Pancreas (tissue), 10 donors: ENCODE measurements at regions not wholly inside any gene's neighbourhood (a gene's known extent, or its start where the extent isn't known, plus 50 kb on each side); places are given as distances from the start of the nearest gene placed in this dataset.

Experiments used
- ATAC-seq, 4 donors: fragments of 200-7000 bp; cut with Tn5 transposase; one replicate each; pipeline versions ENCODE4 v1.8.0 to v1.9.1; 2020; ENCODE audit warnings: mild to moderate bottlenecking in 4 of 4, moderate library complexity in 4 of 4
- DNase-seq, 6 donors: peaks; one replicate each; pipeline ENCODE4 v3.0.0-alpha.2; 2020
- FAIRE-seq: peaks from 2 replicates; lab custom pipeline; 2012; peaks lifted over from hg19 to GRCh38; lab: Jason Lieb, UNC
- H3K27ac ChIP-seq, 4 donors: fragments of 200-600 bp; sonication (generic); 1 replicate in 3 of 4; 2 replicates in 1 of 4; pipeline versions ENCODE4 v1.5.0 to v1.8.0; 2020
- H3K27me3 ChIP-seq, 4 donors: fragments of 200-600 bp; one replicate each; pipeline ENCODE4 v1.8.0; 2021
- H3K36me3 ChIP-seq, 3 donors: fragments of 200-600 bp; sonication (generic) in 1 of 3; one replicate each; pipeline versions ENCODE4 v1.5.0 to v1.8.0; 2020 to 2021
- H3K4me1 ChIP-seq, 3 donors: fragments of 200-600 bp; one replicate each; pipeline ENCODE4 v1.8.0; 2021
- H3K4me3 ChIP-seq, 4 donors: fragments of 200-600 bp; sonication (generic) in 2 of 4; one replicate each; pipeline versions ENCODE4 v1.5.0 to v1.8.0; 2020 to 2021
- H3K9me3 ChIP-seq, 4 donors: fragments of 200-600 bp; one replicate each; pipeline ENCODE4 v1.8.0; 2021
- WGBS, 2 donors: extraction: QIAGEN DNeasy Blood & Tissue Kit; methylation state at CpG; one replicate each; pipeline ENCODE4 v1.1.7; 2013; 5-methylcytosine and 5-hydroxymethylcytosine counted together
- intact Hi-C, 3 donors: fragments of 100-400 bp; cut with DNase I; formaldehyde crosslinking; loops; one replicate each; pipeline versions ENCODE4 v1.11.1 to v1.14.2; 2022
- TF ChIP-seq, protein P1 (sequence below), 4 donors: fragments of 200-600 bp; sonication (generic) in 3 of 4; IDR thresholded peaks; one replicate each; pipeline versions ENCODE4 v1.5.0 to v1.8.0; 2021; ENCODE audit warnings: antibody characterized with exemption in 4 of 4
- donor health status: healthy with polysubstance abuse.
- donor health status: DM: no; HTN: no; CAD: no; lungs with moderate emphysema.
- donor health status: DM: no; HTN: no; CAD: no.
- donor health status: control.
- donor health status: control.
- donor health status: Bipolar disorder and iron deficiency.
- donor health status: DM: yes; HTN: yes; CAD: no.
- donor health status: DM: no; HTN: no; CAD: no.
- donor health status: DM: no; HTN: no; CAD: no.
- donor health status: DM: yes; HTN: yes; CAD: no.

DNA sequence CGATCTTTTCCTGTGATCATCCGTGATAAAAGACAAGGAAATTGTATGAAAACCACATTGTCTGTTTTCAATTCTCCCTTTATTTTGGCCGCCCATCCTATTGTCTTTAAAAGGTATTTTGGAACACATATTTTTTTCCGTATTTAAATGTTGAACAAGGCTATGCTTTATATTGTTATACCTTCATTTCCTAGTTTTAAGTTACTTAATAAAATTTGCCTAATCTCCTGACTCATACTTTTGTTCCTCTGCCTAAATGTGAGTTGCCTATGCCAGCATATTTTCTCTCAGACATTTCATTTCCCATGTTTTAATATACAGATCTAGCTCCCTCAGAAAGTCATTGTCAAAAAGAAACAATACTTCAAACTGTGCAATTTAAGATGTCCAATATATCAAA, 104.2 kb downstream of the SLITRK6 start:
- FAIRE-seq = no peak

DNA sequence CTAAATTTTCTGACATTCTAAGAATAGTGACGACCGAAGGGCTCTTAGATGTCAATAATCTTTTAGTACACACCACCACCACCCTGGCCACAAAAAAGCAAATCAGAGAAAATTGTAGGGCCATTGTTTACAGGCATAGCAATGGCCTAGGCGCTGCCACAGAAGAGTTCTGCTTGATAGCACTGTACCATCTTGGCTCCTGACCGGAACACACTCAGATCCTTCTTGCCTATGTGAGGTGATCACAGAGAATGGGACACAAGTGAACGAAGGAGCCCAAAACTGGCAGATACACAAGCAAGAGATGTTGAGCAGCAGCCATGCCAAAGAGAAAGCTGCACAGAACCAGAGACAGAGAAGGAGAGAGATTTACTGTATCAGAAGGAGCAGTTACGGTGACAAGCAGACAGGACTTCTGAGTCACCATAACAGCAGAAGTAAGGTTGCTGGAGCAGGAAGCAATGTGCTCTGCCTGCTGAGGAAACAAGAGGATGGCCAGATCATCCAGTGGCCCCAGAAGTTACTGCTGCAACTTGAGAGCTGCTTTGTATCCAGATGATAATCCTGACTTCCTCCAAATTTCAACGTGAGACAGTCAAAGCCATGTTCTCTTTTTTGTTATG, 105.2 kb downstream of the SLITRK6 start:
- FAIRE-seq = no peak
- ATAC-seq = no peak
- H3K4me3 ChIP-seq = no peak overlapping the region

More for the DNA sequence above, 104.2 kb downstream of the SLITRK6 start:
- 40 to 51% methylated on average over 4 of the region's 4 CpGs for WGBS, 2 donors
- Histone ChIP-seq H3K27ac (no peak overlapping the region), H3K4me1 (no peaks in the 10 kb centered on the region), H3K9me3 (no peaks in the 10 kb centered on the region), H3K27me3 (no peaks in the 10 kb centered on the region), H3K4me3 (no peak overlapping the region), H3K36me3 (no peaks in the 10 kb centered on the region)
- TF ChIP-seq, protein P1, sequence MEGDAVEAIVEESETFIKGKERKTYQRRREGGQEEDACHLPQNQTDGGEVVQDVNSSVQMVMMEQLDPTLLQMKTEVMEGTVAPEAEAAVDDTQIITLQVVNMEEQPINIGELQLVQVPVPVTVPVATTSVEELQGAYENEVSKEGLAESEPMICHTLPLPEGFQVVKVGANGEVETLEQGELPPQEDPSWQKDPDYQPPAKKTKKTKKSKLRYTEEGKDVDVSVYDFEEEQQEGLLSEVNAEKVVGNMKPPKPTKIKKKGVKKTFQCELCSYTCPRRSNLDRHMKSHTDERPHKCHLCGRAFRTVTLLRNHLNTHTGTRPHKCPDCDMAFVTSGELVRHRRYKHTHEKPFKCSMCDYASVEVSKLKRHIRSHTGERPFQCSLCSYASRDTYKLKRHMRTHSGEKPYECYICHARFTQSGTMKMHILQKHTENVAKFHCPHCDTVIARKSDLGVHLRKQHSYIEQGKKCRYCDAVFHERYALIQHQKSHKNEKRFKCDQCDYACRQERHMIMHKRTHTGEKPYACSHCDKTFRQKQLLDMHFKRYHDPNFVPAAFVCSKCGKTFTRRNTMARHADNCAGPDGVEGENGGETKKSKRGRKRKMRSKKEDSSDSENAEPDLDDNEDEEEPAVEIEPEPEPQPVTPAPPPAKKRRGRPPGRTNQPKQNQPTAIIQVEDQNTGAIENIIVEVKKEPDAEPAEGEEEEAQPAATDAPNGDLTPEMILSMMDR (IDR thresholded peaks at IDR 0.05) = no peak
- DNase-seq = no peak
- no peak for ATAC-seq
- intact Hi-C loops = no loop called here

DNA sequence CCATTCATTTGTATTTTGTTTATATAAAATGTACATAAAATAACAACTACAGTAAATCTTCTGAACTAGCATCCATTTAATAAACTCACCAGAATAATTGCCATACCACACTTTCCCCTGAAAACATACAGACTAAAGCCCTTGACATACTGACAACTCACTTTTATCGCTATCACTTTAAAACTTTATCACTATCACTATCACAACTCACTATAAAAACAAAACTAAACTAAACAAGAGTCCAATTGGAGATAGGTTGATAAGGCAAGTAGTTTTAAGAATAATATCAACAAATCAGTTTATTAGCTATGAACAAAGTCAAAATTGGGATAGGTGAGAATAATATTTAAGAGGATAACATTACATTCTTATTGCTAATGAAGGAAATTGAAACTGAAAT, 108.9 kb downstream of the SLITRK6 start:
- TF ChIP-seq, protein P1 (IDR thresholded peaks at IDR 0.05) = no peak
- no peaks in the 10 kb centered on the region for H3K27me3 ChIP-seq
- no peak for DNase-seq
- no peak for ATAC-seq
- H3K36me3 ChIP-seq = no peaks in the 10 kb centered on the region
- 0 to 3% methylated on average over 1 of the region's 1 CpG for WGBS, 2 donors
- no peak overlapping the region for H3K4me3 ChIP-seq
- intact Hi-C loops = no loop called here
- FAIRE-seq = no peak
- no peaks in the 10 kb centered on the region for H3K4me1 ChIP-seq
- H3K27ac ChIP-seq = no peak overlapping the region
- no peaks in the 10 kb centered on the region for H3K9me3 ChIP-seq

More for the DNA sequence above, 105.2 kb downstream of the SLITRK6 start:
- WGBS, 2 donors = 61 to 74% methylated on average over 7 of the region's 7 CpGs
- Histone ChIP-seq H3K36me3 (no peaks in the 10 kb centered on the region), H3K27ac (no peak overlapping the region), H3K27me3 (no peaks in the 10 kb centered on the region), H3K9me3 (no peaks in the 10 kb centered on the region), H3K4me1 (no peaks in the 10 kb centered on the region)
- DNase-seq = no peak
- TF ChIP-seq, protein P1 (IDR thresholded peaks at IDR 0.05) = no peak
- intact Hi-C loops = no loop called here

DNA sequence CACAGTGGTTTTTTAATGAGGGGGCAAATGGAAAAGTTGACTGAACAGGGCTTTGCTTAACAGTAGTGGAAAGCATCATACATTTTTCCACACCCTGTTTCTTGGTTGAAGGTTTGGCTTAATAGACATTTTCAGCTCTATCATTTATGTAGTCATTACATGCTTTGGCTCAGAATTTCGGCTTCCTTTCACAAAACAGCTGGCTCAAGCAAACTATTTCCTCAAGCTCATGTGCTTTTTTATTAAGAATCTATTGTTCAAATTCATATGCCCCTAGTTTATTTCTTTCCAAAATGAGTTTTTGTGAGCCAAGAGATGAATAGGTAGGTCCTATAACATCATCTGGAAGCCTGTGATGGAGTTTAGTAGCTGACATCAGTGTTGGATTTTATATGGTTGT, 113.8 kb downstream of the SLITRK6 start:
- no peaks in the 10 kb centered on the region for H3K9me3 ChIP-seq
- H3K27me3 ChIP-seq = no peaks in the 10 kb centered on the region
- WGBS, 2 donors = 38 to 59% methylated on average over 1 of the region's 1 CpG
- no peaks in the 10 kb centered on the region for H3K36me3 ChIP-seq
- no peak for ATAC-seq
- intact Hi-C loops = no loop called here
- no peak overlapping the region for H3K4me3 ChIP-seq
- FAIRE-seq = no peak
- TF ChIP-seq, protein P1 (IDR thresholded peaks at IDR 0.05) = no peak
- no peak for DNase-seq
- H3K4me1 ChIP-seq = no peaks in the 10 kb centered on the region
- H3K27ac ChIP-seq = no peak overlapping the region

DNA sequence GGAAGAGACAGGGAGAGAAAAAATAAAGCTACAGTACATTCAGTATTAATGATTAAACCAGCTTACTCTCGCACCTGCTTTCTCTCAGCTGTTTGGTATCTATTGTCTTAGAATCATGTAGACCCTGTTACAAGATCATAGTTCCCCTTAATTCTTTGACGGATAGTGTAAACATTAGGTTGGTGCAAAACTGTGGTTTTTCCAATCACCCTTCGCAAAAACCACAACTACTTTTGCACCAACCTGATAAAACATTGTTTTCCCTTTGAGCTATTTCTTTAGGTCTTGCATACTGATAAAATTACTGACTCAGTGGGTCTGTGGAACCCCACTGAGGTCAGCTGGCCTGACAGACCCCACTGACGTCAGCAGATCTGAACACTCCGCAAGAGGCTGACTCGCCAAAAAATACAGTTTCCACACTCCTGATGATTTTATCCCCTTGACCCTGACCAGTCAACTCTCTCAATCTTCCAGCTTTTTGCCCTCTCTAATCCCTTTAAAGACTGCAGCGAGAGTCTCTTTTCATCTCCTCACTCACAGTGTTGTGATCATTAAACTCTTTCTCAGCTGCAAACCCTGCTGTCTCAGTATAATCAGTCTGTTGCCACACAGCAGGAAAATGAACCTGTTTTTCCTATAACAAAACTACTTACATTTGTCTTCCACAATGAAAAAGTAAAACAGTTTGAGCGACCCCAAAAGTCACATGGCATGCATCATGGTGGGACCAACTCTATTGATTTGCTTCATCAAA, 123.9 kb downstream of the SLITRK6 start:
- no peaks in the 10 kb centered on the region for H3K4me1 ChIP-seq
- H3K27ac ChIP-seq = no peak overlapping the region
- H3K4me3 ChIP-seq = no peak overlapping the region
- WGBS, 2 donors = 58 to 64% methylated on average over 8 of the region's 8 CpGs
- H3K36me3 ChIP-seq = no peaks in the 10 kb centered on the region
- H3K27me3 ChIP-seq = no peaks in the 10 kb centered on the region
- TF ChIP-seq, protein P1 (IDR thresholded peaks at IDR 0.05) = no peak
- intact Hi-C loops = no loop called here
- DNase-seq (no peak), ATAC-seq (no peak), FAIRE-seq (no peak)
- no peaks in the 10 kb centered on the region for H3K9me3 ChIP-seq
